GM12864 (cell line): ENCODE measurements at regions not wholly inside any gene's neighbourhood (a gene's known extent, or its start where the extent isn't known, plus 50 kb on each side); places are given as distances from the start of the nearest gene placed in this dataset.

ENCODE experiments used
- DNase-seq: peaks from one replicate; pipeline ENCODE4 v3.0.0-alpha.2; 2011; ENCODE audit warnings: low read depth
- H3K4me3 ChIP-seq: 2 replicates; pipeline ENCODE4 v1.5.1; 2011; ENCODE audit warnings: mild to moderate bottlenecking, low read depth, low read length, control low read depth
- CTCF ChIP-seq: IDR thresholded peaks from 2 replicates; pipeline ENCODE4 v1.5.1; 2011; ENCODE audit warnings: low read depth, mild to moderate bottlenecking, moderate library complexity, low read length, control low read depth, inconsistent platforms; ENCODE audit errors: missing control alignments

- TF ChIP-seq CTCF: no peak
- DNase-seq: no peak
- H3K4me3 ChIP-seq: no peak overlapping the region
These were observed 57.3 kb upstream of the ASAP2 start for GRCh38 chr2:9149388-9149660.

- no peak for DNase-seq
- no peak for TF ChIP-seq CTCF
- H3K4me3 ChIP-seq: no peak overlapping the region
These were observed 60.0 kb upstream of the ASAP2 start for GRCh38 chr2:9146646-9147045.

- no peak for DNase-seq
- no peak overlapping the region for H3K4me3 ChIP-seq
- no peak for TF ChIP-seq CTCF
These were observed 60.7 kb upstream of the ASAP2 start for GRCh38 chr2:9145752-9146430.

GRCh38 chr2:9145109-9145751, 61.4 kb upstream of the ASAP2 start:
- DNase-seq: no peak
- TF ChIP-seq CTCF: no peak
- H3K4me3 ChIP-seq: no peak overlapping the region

GRCh38 chr2:9144617-9145016, 62.0 kb upstream of the ASAP2 start:
- DNase-seq: no peak
- TF ChIP-seq CTCF: no peak
- H3K4me3 ChIP-seq: no peak overlapping the region

- DNase-seq: no peak
- no peak for TF ChIP-seq CTCF
- no peak overlapping the region for H3K4me3 ChIP-seq
These were observed 62.6 kb upstream of the ASAP2 start for GRCh38 chr2:9144046-9144445.

- DNase-seq: no peak
- TF ChIP-seq CTCF: no peak
- no peak overlapping the region for H3K4me3 ChIP-seq
These were observed 63.3 kb upstream of the ASAP2 start for GRCh38 chr2:9143264-9143815.
